DMS153 treated with DMSO at 0.1 percent for 48 hours (cell line): ENCODE measurements at regions not wholly inside any gene's neighbourhood (a gene's known extent, or its start where the extent isn't known, plus 50 kb on each side); places are given as distances from the start of the nearest gene placed in this dataset.

Experiments
- DNase-seq: peaks from one replicate; lab custom pipeline; 2025; ENCODE audit not compliant: unreplicated experiment; lab: John Stamatoyannopoulos, UW

DNA sequence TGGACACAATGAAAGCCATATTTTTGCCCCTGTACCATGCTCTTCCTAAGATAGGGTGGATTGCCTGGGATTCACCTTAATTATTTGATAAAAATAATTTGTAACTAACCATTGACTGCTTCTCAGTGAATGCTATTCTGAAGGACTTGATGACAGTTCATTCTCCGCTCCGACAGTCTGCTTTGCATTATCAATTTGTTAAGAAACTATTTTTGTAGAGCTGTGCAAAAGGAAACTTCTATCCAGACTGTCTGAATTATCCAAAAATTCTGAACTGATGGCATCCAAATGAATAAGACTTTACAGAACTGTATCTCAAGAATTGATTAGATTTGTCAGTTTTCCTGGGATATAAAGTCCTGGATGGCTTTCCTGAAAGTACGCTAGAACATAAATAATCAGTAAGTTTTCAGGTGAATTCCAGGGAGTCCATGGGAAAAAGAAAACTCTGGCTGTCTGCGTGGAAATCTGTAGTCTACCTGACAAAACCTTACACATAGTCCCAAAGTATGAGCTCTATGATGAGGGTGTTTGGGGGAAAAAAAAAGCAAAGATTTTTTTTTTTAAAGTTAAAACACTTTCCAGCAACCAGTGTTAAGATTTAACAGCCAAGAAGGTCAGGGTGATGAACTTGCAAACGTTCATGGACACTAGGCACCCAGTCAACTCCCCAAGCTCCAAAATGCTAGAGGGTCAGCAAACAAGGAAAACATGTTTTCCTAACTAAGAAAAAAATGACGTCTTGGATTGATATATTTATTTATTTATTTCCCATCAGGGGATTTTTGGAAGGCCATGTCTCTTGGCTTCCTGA is 291.1 kb upstream of the TBX3 start:
- DNase-seq: no peak

- no peak for DNase-seq
Measured at GRCh38 chr12:114974333-114974732, 290.4 kb upstream of the TBX3 start.

DNA sequence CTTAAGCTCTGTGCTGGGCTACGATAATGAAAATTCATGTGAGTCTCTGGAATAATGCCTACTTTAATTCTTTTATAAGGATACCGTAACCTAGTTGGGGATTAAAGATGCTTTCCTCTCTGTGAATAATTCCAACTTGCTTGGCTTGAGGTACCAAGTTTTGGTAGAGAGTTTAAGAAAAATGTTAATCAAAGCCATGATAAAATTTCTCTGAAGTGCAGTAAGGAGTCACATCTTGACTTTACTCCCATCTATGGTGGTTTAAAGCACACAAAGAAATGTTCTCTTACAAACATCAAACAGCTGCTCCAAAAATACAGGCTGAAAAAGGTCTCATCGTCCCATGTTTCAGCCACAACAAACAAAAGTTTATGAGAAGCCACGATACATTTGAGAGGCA is 284.8 kb upstream of the TBX3 start:
- no peak for DNase-seq

GRCh38 chr12:114967151-114967550 is 283.2 kb upstream of the TBX3 start:
- no peak for DNase-seq

DNA sequence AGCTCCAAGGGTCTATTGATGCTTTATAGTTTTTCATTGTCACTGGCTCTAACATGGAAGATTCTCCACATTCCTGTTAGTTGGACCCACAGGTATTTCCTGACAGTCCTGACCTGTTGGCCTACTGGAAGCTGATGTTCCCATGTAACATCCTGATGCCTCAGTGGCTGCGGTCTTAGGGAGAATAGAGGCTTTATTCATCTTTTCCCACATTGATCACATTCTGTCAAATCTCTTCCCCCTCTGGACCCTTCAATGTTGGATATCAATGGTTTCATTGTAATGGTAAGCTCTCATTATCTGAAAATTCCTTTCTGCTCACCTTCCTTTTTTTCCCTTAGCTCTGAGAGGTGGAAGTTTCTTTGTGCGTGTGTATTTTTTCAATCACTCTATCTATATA is 280.9 kb upstream of the TBX3 start:
- no peak for DNase-seq

DNA sequence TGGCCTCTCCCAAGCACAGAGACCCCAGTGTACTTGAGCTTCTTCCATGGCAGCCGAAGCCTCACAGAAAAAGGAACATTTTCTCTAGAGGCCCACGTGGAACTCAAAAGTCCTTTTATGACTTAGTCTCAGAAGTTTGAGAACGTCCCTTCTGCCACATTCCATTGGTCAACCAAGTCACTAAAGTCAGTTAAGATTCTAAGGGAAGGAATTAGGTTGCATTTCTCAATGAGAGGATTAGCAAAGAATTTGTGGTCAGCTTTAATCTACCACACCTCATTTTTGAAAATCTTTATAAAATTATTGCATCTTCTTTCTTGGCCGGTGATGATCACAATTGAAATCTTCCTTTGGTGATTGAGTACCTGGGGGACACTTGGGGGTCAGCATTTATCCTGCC is 279.9 kb upstream of the TBX3 start:
- DNase-seq: no peak

GRCh38 chr12:114961491-114961890 is 277.5 kb upstream of the TBX3 start:
- DNase-seq: no peak

DNA sequence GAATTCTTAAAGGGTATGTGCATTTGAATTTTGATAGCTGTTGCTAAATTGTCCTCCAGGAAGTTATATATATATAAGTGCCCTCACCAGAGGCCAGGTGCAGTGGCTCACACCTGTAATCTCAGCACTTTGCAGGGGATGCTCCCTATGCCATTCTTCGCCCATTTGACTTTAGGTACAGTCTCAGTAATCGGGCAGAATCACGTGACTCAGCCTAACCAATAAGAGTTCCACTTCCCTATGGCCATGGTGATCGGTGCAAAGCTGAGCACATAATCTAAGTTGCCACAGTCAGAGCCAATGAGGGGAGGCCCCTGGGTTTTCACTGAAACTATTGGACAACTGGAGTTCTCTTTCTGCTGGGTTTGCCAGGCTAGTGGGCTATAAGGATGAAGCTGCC is 274.6 kb upstream of the TBX3 start:
- no peak for DNase-seq

- no peak for DNase-seq
Measured at GRCh38 chr12:114957225-114957624, 273.2 kb upstream of the TBX3 start.

DNA sequence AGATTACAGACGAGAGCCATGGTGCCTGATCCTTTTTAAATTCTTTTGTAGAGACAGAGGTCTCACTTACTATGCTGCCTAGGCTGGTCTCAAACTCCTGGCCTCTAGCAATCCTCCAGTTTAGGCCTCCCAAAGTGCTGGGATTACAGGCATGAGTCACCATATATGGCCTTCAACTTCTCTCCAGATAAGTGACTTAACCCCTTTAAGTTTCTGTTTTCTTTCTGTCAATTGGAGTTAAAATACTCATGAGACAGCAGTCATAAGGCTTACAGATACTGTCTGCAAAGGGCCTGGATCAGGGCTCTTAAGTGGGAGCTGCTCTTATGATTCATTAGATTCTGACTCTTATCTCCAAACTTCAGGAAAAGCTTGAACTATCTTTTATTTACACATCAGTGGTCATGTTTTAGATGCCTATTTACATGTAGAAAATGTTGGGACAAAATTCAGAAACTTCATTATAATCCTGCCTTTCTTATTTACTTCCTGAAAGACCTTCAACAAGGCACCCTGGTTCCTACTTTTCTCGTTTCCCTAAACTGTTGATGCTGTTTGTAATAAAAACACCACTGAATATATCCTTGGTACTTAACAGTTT is 271.5 kb upstream of the TBX3 start:
- no peak for DNase-seq

DNA sequence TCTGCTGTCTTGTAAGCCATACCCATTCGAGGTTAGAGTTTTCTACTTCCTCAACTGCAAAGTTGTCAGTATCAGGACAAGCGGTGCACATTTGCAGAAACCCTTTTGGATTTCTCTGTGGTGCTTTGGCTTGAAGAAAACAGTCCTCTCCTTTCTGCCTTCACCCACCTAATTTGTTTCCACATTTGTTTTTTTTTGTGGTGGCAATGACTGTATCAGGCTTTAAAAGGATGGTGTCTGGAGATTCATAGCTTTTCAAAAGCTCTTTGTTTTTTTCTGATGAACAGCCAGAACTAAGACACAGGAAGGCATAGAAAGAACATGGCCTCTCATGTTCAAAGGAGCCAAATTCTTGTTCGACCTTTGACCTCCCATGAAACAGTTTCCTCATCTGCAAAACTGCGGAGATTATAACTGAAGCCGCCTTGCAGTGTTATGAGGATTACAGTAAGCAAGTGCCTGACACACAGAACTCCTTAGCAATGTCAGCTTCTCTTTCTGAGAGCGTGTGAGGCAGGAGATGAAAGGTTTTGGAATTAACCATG is 270.6 kb upstream of the TBX3 start:
- DNase-seq: no peak

- DNase-seq: no peak
Measured at GRCh38 chr12:114952573-114953271, 268.7 kb upstream of the TBX3 start.

GRCh38 chr12:114949058-114949820 is 265.3 kb upstream of the TBX3 start:
- DNase-seq: no peak

GRCh38 chr12:114945351-114945750 is 261.4 kb upstream of the TBX3 start:
- no peak for DNase-seq

GRCh38 chr12:114944736-114945135 is 260.8 kb upstream of the TBX3 start:
- no peak for DNase-seq

GRCh38 chr12:114943601-114944000 is 259.6 kb upstream of the TBX3 start:
- no peak for DNase-seq

- DNase-seq: no peak
Measured at GRCh38 chr12:114938487-114939210, 254.7 kb upstream of the TBX3 start.

- DNase-seq: no peak
Measured at GRCh38 chr12:114936148-114937079, 252.4 kb upstream of the TBX3 start.

DNA sequence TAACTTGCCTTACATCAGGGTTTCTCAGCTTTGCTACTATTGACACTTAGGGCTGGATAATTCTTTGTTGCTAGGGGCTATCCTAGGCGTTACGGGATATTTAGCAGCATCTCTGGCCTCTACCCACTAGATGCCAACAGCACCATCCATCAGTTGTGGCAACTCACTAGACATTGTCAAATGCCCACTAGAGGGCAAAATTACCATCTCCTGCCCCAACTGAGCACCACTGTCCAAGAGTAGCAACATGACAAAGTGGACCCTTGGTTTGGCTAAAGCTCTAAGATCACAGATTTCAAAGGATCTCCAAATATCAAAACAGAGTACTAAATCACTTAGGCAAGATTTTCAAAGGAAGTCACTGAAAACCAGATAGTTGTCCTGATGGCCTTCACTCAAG is 251.7 kb upstream of the TBX3 start:
- peak; percentile 31 for DNase-seq
